ENCODE measurements at regions not wholly inside any gene's neighbourhood (a gene's known extent, or its start where the extent isn't known, plus 50 kb on each side); places are given as distances from the start of the nearest gene placed in this dataset.

DNA sequence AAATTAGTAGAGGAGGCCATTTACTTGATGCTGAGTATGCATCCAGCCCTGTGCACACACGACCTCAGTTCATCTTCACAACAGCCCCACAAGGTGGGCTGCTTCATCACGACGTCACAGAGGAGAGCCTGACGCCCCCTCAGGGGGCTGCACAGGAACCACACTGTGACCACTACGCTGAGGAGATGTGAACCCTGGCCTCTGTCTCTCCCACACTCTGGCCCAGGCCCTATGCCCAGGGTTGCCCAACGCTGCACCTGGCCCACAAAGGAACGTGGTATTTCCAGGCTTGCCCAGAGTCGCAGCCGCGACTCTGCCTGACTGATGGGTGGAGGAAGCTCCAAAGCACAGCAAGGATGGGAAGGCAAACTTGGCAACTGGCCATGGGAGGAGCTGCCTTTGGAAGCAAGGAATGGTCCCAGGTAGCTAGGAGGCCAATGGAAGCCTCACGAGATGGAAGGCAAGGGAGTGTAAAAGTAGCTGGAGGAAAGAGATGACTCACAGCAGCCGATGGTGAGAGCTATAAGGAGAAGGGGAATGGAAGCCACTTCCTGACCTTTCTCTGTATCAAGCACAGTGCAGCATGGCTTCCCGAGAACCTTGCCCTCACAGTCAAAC, 226.0 kb downstream of the KLF13 start:
- no peak for DNase-seq (ENCODE audit: low read depth)
- H3K4me3 ChIP-seq (ENCODE audit: low read depth, low read length) = no peak overlapping the region
- no peak for TF ChIP-seq CTCF (IDR thresholded peaks at IDR 0.05; ENCODE audit: insufficient read depth, low read depth, low read length)

- H3K4me3 ChIP-seq (ENCODE audit: low read depth, low read length) = no peak overlapping the region
- TF ChIP-seq CTCF (IDR thresholded peaks at IDR 0.05; ENCODE audit: insufficient read depth, low read depth, low read length) = no peak
- DNase-seq (ENCODE audit: low read depth) = peak; percentile 8
These were observed 227.6 kb downstream of the KLF13 start for GRCh38 chr15:31554261-31554660.

DNA sequence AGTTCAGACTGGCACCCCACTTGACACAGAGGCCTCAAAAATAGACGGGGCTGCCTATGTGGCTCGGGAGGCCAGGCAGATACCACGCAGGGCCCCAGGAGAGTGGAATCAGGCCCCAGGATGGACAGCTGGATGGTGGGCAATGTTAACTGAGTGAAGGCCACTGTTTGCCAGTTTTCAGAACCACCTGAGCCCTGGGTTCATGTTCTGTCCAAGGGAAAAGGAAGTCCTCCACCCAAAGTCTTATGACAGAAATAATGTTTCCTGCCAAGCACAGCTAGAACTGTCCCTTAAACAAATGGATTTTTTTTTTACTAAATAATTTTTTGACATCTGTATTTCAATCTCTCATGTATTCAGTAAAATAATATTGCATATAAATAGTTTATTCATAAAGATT, 228.4 kb downstream of the KLF13 start:
- no peak for TF ChIP-seq CTCF (IDR thresholded peaks at IDR 0.05; ENCODE audit: insufficient read depth, low read depth, low read length)
- H3K4me3 ChIP-seq (ENCODE audit: low read depth, low read length) = no peak overlapping the region
- no peak for DNase-seq (ENCODE audit: low read depth)

DNA sequence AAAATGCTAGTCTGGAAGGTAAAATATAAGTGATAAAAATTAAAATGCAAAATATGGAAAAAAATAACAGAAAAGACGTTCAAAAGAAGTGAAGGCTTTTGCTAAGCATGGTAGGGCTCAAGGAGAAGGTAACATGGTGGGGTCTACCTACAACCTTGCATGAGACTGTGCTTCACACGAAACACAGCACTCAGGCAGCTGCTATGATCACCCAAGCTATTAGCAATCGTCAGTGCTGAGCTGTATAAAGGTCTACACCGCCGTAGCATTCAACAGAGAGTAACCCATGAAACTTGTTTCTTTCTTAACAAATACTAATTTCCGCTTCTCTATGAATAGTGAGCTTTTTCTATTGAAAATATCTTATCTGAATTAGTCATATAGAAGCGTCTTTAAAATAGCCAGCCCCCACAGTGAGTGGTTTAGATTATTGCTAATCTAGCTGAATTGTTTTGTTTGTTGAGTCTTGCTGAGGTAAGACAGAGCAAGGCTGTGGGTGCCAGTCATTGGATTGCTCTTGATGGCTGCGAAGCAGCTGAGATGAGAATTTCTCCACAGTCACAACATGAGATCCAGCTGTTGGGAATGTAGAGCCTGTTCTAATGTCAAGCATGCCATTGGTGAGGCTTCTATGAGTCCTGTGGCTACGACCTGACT, 230.0 kb downstream of the KLF13 start:
- H3K4me3 ChIP-seq (ENCODE audit: low read depth, low read length) = no peak overlapping the region
- TF ChIP-seq CTCF (IDR thresholded peaks at IDR 0.05; ENCODE audit: insufficient read depth, low read depth, low read length) = no peak
- no peak for DNase-seq (ENCODE audit: low read depth)

DNA sequence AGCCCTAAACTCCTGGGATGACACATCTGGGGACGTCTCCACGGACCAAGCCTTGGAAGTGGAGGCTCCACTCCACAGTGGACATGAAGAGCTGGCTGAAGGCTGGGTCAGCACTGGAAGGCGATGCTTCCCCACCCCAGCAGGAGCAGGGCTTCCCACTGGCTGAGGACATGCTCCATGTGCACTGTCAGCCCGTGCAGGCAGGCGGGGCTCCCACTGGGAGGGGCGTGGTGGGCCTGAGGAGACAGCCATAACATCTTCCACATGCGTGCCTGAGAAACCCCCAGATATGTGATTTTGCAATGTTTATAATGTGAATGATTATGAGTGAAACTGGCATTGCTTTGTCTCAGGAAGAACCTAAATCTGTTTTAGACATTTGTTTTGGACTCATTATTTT, 231.3 kb downstream of the KLF13 start:
- H3K4me3 ChIP-seq (ENCODE audit: low read depth, low read length) = no peak overlapping the region
- TF ChIP-seq CTCF (IDR thresholded peaks at IDR 0.05; ENCODE audit: insufficient read depth, low read depth, low read length) = no peak
- DNase-seq (ENCODE audit: low read depth) = no peak

- TF ChIP-seq CTCF (IDR thresholded peaks at IDR 0.05; ENCODE audit: insufficient read depth, low read depth, low read length) = no peak
- no peak overlapping the region for H3K4me3 ChIP-seq (ENCODE audit: low read depth, low read length)
- DNase-seq (ENCODE audit: low read depth) = no peak
These were observed 232.2 kb downstream of the KLF13 start for GRCh38 chr15:31558840-31559239.

GRCh38 chr15:31559786-31560185, 233.2 kb downstream of the KLF13 start:
- no peak for TF ChIP-seq CTCF (IDR thresholded peaks at IDR 0.05; ENCODE audit: insufficient read depth, low read depth, low read length)
- H3K4me3 ChIP-seq (ENCODE audit: low read depth, low read length) = no peak overlapping the region
- DNase-seq (ENCODE audit: low read depth) = no peak

Measured in fibroblast of villous mesenchyme (primary cell).